HUDEP-2 (cell line): ENCODE measurements at regions not wholly inside any gene's neighbourhood (a gene's known extent, or its start where the extent isn't known, plus 50 kb on each side); places are given as distances from the start of the nearest gene placed in this dataset.

ENCODE experiments used
- DNase-seq, 76 experiments: peaks; one replicate each; lab custom pipeline; 2025; ENCODE audit not compliant: unreplicated experiment in 76 of 76; lab: John Stamatoyannopoulos, UW

DNA sequence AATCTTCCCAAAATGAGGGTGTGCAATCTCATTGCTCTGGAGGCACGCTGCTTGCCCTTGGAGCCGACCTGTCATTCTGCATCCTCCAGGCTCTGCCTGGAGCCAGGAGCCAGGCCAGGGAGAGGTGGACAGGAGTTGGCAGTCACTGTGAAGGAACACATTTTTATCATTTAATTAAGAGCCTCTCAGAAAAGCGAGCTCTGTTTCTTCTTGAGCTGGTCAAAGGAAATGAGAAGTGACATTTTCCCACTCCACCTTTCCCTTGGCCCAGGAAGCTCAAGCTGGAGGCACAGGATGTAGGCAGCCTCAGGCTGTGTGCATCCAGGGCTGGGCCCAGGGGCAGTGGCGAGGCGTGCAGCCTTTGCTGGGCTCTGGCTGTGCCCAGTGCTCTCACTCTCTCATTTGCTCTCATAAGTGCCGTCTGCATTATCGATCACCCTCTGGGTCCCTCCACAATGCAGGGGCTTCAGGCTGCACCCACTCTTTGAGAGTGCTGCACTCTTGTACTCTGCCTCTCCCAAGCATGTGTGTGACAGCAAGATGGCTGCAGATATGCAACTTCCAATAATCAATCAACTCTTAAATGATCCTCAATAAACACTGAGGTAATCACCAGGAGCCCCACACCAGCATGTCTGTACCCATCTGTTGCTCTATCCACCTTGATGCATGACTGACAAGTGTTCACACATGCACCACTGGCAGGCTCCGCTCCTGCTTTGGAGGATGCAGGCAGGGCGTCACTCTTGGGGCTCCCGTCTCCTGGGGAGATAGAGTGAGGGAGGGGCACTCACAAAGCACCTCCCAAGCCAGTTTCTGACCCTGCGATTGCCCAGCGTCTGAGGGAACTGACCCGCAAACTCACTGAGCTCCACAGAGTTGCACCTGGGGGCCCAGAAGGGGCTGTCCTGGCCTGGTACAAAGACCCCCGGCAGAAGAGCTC lies 171.4 kb downstream of the ZNF248 start:
- DNase-seq = no peak

DNA sequence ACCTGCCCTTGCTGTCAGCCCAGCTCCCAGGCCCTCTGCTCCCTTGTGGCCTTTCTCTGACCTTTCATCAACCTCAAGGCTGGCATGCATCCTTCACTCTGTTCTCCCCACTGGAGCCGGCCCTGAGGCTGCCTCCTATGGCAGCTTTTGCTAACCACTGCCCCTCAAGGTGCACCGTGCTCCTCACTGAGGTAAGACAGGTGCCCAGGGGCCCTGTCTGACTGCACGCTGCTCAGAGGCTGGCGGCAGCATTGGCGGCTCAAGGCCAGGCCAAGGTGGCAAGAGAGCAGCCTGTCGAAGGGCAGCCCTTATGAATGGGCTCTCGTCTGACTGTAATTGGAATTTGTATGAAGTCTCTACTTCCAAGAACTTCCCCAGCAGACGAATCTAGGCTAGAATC lies 172.6 kb downstream of the ZNF248 start:
- DNase-seq = no peak

DNA sequence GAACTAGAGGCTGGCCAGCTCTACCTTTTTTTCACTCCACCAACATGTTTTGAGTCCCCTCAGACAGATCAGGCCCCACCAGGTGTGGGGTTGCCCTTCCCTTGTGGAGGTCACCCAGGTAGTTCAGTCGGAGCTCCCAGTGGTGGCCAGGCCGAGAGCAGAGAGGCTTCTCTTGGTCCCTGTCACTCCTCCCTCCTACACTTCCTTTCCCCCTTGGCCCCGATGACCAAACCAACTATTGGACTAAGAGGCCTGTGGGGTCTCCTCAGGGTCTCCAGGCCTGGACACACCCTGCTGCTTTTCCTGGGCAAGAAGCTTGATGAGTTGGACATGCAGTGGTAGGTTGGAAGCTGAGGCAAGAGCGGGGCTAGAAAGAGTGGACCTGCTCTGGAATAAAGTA lies 174.8 kb downstream of the ZNF248 start:
- DNase-seq = no peak

DNA sequence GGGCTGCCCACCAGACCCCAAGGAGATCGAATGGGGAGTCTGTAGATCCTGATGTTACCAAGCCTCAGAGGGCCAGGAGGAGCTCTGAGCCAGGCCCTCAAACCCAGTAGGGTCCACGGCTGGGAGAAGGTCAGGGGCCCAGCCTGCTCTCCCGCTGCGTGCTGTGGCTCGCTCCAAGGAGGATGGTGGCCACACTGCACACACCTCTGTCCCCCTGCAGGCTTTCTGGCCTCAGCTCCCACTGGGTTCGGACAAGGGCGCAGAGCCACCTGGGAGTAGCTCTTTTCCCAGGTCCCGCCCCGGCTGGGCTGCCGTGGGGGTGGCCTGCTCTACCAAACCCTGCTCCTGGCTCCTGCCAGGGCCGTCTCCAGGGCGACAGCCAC lies 175.8 kb downstream of the ZNF248 start:
- DNase-seq = no peak

DNA sequence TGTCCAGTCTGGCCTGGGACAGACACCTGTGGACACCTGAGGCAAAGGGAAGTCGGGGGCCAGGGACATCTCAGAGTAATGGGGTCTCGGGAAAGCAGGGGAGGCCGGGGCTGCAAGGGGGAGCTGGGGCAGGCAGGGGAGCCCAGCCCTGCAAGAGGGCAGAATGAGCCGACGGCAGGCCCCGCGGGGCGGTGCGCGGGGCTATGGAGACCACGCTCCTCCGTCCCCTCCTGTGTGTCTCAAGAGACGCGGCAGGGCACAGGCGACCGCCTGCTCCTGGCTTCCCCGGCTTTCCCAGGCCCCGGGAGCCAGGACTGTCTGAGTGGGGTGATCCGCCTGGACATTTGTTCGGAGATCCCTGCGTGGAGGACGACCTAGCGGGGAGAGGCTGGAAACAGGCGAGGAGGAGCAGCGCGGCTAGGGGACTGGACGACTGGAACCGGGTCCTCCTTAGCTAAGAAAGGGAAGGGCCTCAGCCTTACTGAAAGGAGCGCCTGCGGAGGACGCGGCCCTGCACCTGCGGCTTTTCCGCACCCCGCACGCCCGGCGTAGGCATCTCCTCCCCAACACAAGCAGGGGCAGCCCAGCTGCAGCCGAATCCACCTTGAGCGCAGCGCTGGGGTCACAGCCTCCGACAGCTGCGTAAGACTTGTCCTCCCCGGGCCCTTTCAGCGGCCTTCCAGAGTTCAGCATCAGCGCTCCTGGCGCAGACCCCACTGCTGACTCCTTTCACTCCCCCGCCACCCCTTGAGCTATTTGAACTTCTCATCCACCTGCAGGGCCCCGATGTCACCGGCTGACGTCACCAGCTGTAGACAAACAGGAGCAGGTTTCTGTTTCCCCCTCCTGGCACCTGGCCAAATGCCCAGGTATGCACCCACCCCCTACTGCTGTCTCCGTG lies 176.4 kb downstream of the ZNF248 start:
- DNase-seq = no peak

DNA sequence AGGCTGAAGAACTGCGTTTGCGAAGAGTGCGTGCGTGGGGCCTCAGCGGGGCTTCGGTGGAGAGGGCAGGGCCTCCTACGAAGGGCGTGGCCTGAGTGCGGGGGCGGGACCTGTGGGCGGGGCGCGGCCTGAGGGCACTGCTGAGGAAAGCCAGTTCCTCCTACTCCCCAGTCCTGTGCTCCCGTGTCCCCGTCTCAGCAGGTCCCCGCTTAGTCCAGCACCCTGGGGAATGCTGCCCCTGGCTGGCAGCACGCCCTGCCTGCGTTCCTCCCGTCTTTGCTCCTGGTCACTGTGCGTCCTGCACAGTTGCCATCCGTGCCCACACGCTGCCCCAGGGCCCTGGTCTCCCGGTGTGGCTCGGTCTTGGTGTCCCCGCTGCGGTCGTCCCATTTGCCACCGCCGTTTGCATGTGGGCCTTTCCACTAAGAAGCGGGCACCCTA lies 177.1 kb downstream of the ZNF248 start:
- no peak for DNase-seq

DNA sequence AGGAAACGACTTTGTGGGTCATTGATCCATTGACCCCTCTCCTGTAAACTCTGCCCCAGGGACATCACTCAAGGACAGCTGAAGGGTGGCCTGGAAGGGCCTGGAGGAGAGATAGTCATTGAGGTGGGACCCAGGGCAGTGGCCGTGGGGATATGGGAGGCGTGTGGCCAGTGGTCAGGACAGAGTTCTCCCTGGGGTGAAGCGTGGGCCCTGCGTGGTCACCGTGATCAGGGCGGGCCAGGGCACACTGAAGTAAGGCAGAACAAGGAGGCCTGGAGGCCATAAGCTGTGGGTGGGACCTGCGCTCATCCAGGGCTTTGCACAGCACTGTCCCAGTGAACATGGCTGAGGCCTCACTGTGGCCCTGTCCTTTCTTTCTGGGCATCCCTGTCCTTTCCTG lies 177.9 kb downstream of the ZNF248 start:
- no peak for DNase-seq

DNA sequence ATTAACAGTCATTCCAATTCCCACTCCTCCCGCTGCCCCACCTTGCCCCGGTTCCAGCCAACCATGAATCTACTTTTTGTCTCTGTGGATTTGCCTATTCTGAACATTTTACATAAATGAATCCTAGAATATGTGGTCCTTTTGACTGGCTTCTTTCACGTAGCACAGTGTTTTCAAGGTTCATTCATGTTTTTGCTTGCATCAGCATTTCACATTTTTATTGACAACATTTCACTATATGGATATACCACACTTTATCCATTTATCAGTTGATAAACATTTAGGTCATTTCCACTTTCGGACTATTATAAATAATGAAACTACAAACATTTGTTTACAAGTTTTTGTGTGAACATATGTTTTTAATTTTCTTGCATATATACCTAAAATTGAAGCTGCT lies 182.0 kb downstream of the ZNF248 start:
- no peak for DNase-seq

DNA sequence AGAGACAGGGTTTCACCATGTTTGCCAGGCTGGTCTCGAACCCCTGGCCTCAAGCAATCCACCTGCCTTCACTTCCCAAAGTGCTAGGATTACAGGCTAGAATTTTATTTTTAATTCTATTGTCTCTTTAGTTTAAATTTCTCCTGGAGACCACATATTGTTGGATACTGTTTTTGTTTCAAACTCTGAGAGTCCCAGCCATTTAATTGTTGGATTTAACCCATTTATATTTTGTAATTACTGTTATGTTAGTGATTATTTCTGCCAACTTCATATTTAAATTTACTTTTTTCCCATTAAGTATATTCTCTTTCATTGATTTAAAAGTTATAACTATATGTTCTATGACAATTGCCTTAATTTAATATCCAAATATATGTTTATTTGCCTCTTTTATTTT lies 185.6 kb downstream of the ZNF248 start:
- no peak for DNase-seq

DNA sequence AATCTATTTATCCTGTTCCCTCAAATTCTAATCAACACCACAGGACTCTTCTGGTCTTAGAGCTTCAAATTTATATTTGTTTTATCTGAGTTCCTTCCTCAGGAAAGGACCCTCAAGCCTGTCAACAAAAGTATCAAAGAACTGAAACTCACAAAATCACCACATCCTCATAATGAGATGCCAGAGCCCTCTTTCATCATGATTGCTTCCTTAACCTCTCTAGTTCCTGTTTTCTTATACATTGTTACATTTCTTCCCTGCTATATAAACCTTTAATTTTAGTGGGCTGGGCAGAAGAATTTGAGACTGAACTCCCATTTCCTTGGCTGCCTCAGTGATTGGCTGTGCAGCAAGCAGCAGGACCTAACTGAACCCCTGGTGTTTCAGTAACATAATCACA lies 189.7 kb downstream of the ZNF248 start:
- DNase-seq = no peak

DNA sequence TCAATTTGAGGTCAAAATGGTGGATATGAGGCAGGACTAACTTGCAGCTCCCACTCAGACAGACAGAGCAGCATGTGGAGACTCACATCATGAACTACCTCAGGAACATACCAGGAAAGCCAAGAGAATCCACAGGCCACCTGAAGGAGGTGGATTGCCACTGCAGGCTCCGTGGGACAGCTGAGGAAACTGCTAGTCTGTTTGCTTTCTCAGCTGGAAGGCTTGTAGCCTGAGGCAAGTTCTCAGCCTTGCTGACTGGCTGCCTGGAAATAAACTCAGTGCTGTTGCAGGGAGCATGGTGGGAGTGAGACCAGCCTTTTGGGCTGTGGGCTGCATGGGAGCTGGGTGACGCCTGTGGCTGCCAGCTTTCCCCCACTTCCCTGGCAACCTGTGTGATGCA lies 202.9 kb downstream of the ZNF248 start:
- DNase-seq = no peak

DNA sequence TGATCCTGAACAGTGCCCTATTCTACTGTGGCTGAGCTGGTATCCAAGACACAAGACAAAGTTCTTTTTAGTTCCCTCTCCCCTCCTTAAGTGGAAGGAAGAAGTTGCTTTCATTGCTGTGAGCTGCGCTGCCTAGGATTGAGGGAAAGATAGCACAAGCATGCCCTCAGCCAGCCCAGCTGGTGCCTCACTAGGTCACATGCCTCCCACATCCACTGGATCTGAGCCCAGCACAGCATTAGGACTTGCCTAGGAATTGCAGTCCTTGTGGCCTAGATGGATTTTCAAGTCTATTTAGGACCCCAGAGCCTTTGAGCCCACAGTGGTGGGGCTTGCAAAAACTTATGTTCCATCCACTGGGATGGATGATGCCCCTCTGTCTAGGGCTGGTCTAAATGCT lies 214.2 kb downstream of the ZNF248 start:
- no peak for DNase-seq

DNA sequence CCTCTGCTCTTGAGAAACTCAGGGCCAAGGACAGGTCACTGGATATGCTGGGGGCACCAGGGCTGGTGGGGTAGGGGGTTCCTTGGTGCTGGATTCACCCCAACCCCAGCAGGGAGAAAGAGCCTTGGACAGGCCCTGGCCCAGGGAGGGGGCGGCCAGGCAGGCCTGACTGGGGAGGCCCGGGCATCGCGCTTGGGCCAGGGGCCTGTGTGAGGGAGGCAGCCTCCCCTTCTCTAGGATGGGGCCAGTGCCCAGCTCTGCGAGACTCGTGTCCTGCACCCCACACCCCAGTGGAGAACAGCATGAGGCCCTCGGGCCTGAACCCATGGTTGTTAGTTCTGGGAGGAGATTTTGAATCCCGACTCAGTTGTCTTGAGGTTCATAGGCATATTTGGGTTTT lies 217.1 kb downstream of the ZNF248 start:
- DNase-seq = no peak

DNA sequence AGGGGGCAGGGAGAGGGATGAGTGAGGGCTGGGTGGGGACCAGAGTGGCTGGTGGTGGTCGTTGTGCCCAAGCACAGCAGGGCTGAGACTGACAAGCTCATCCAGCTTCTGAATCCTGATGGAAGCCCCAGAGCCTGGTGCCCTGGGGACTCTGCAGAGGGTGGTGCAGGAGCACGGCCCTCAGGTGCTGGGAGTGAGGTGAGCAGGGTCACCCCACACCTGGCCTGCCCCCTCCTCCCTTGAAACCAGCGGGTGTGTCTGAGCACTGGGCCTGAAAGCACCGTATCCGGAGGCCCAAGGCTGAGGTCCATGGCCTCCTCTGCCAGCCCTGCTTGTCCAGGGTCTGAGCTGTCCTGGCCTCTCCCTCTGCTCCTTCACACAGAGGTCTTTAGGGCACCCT lies 218.2 kb downstream of the ZNF248 start:
- no peak for DNase-seq

DNA sequence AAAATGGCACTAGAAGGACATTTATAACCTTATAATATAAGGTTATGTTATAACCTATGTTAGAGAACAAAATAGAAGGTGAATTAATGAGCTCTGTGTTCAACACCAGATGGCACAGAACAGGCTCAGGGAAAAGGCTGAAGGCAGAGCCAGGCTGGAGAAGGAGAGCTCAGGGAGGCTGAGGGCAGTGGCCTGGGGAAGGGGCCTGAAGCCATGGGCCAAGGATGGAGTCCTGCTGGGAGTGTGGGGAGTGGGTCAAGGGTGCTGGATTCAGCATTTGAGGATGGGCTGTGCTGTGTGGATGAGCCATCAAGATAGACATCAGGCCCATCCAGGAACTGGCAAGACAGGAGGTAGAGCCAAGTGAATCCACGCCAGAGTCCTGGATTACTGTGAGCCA lies 218.8 kb downstream of the ZNF248 start:
- DNase-seq = no peak

DNA sequence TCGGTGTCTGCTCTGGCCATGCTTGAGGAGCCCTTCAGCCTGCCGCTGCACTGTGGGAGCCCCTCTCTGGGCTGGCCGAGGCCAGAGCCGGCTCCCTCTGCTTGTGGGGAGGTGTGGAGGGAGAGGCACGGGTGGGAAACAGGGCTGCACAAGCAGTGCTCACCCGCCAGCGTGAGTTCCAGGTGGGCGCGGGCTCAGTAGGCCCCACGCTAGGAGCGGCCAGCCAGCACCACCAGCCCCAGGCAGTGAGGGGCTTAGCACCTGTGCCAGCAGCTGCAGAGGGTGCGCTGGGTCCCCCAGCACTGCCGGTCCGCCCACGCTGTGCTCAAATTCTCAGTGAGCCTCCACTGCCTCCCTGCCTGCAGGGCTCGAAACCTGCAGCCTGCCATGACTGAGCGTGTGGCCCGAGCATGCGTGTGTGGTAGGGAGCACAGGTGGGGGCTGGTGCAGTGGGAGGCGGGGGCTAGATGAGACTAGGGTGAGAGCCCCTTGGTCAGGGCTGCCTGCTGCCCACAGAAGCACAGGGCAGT lies 223.0 kb downstream of the ZNF248 start:
- DNase-seq = no peak

DNA sequence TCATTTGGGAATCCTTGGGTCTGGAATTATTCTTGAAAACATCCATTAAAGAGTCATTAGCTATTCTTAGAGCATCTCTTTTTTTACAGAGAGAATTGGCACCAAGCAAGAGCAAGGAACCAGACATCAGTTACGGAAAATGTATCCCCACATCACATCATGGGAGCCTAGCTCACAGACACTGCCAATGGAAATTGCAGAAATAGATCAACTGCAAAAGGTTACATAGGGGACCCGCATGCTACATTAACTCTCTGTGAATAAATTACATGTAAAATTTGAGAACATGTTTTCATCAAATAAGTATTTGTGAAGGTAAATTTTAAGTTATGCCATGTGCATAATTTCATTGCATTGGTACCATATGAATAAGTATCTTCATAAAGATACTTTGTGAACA lies 224.8 kb downstream of the ZNF248 start:
- no peak for DNase-seq

DNA sequence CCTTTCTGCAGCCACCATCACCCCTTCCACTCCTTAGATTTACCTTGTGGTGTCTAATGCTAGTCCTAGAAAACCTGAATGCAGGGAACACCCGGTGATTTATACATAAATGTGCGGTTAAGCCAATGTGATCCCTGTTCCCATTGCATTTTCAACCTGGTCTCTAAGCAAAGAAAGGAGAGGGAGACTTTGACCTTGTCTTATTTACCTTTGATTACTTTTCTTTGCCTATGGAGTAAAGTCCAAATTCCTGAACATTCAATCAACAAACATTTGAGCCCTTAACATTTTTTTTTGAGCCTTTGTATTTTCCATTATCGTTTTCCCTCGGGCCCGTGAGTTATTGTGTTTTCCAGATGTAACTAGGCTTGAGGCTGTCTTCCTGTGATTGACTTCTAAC lies 233.9 kb downstream of the ZNF248 start:
- DNase-seq = no peak

DNA sequence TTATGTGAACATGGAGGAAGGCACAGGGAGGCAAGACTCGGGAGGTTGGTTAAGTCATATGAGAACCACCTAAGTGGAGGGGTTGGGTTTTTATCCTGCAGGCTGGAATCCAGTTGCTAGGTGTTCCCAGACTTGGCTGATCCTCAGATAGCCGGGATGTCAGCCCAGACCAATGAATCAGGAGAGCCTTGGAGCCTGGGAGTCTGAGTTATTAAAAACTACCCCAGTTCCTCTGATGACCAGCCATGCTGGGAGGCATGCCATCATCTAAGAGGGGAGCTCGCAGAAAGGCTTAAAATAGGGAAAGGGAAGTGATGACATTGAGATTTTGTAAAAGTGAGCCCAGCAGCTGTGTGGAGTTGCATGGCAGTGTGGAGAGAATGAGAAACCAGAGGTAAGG lies 238.1 kb downstream of the ZNF248 start:
- DNase-seq = no peak

DNA sequence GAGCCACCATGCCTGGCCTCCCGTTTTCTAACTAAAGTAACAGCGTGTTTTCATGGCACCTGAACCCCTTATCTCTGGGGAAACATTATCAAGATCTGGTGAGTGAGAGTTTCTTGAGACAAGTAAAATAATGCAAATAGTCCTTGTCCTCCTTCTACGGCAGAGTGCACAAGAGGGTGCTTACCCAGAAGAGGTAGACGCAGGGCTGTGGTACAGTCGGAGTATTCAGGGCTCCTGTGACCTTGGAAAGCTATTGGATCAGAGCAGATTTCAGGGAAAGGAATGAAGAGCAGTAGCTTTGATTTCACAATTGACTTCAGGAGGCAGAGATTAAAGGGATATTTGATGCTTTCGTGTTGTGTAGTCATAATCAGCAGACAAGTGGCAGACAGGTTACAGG lies 269.1 kb downstream of the ZNF248 start:
- DNase-seq = no peak

DNA sequence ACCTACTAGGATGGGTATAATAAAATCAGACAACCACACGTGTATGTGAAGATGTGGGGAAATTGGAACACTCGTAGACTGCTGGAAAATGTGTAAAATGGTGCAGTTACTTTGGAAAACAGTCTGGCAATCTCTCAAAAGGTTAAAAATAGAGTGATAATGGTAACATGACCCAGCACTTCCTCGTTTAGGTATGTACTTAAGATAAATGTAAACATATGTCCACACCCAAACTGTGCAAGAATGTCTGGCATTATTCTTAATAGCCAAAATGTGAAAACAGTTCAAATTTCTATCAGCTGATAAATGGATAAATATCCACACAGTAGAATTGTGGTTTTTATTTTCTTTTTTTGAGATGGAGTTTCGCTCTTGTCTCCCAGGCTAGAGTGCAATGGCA lies 272.8 kb downstream of the ZNF248 start:
- DNase-seq = no peak

DNA sequence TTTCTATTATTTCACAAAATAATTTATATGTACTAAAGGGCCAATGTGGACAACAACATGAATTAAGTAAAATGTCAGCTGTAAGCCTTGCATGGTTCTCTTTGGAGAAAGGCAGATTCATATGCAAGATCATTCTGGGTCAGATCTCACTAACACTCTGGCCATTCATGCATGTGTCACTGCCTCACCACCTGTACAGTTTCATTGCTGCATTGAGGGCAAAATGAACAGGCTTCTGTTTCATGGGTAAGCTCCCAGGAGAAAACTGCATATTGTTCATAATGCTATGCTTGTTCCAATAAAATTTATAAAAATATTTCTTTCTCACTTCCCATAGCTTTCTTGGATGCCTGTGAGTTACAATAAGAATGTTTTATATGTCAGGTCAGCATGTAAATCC lies 275.2 kb downstream of the ZNF248 start:
- no peak for DNase-seq
